ENCODE measurements at regions not wholly inside any gene's neighbourhood (a gene's known extent, or its start where the extent isn't known, plus 50 kb on each side); places are given as distances from the start of the nearest gene placed in this dataset.

GRCh38 chr10:78919181-78919966 lies 149.4 kb upstream of the ZMIZ1 start:
- Histone ChIP-seq H3K27ac (no peak overlapping the region), H3K4me3 (no peak overlapping the region)
- TF ChIP-seq CTCF (IDR thresholded peaks at IDR 0.05) = no peak
- DNase-seq (ENCODE audit: low spot score) = no peak

- DNase-seq (ENCODE audit: low spot score) = no peak
- Histone ChIP-seq H3K27ac (no peak overlapping the region), H3K4me3 (no peak overlapping the region)
- TF ChIP-seq CTCF (IDR thresholded peaks at IDR 0.05) = no peak
Observed at GRCh38 chr10:78920011-78920410, 148.8 kb upstream of the ZMIZ1 start.

GRCh38 chr10:78921895-78922294 lies 146.9 kb upstream of the ZMIZ1 start:
- DNase-seq (ENCODE audit: low spot score) = no peak
- TF ChIP-seq CTCF (IDR thresholded peaks at IDR 0.05) = no peak
- Histone ChIP-seq H3K27ac (no peak overlapping the region), H3K4me3 (no peak overlapping the region)

- Histone ChIP-seq H3K27ac (no peak overlapping the region), H3K4me3 (no peak overlapping the region)
- no peak for TF ChIP-seq CTCF (IDR thresholded peaks at IDR 0.05)
- DNase-seq (ENCODE audit: low spot score) = no peak
Observed at GRCh38 chr10:78923647-78924318, 145.0 kb upstream of the ZMIZ1 start.

- Histone ChIP-seq H3K4me3 (no peak overlapping the region), H3K27ac (no peak overlapping the region)
- TF ChIP-seq CTCF (IDR thresholded peaks at IDR 0.05) = no peak
- no peak for DNase-seq (ENCODE audit: low spot score)
Observed at GRCh38 chr10:78924319-78925003, 144.3 kb upstream of the ZMIZ1 start.

- no peak for DNase-seq (ENCODE audit: low spot score)
- H3K4me3 ChIP-seq = no peak overlapping the region
- TF ChIP-seq CTCF (IDR thresholded peaks at IDR 0.05) = no peak
- peak overlapping the region in 1 of 2 donors; percentile 43 for H3K27ac ChIP-seq
Observed at GRCh38 chr10:78925275-78925674, 143.5 kb upstream of the ZMIZ1 start.

Measured in coronary artery (tissue), 2 donors.